ENCODE measurements at regions not wholly inside any gene's neighbourhood (a gene's known extent, or its start where the extent isn't known, plus 50 kb on each side); places are given as distances from the start of the nearest gene placed in this dataset.

- no peak for DNase-seq (ENCODE audit: extremely low spot score)
- no peak for TF ChIP-seq POLR2AphosphoS5 (IDR thresholded peaks at IDR 0.05)
- no peak for TF ChIP-seq EP300 (IDR thresholded peaks at IDR 0.05)
- no peak for TF ChIP-seq POLR2A (IDR thresholded peaks at IDR 0.05; ENCODE audit: low read depth)
- intact Hi-C loops (cut with DNase I): no loop called here
Observed at GRCh38 chr16:9401173-9401572, 309.7 kb downstream of the HAPSTR1 start.

GRCh38 chr16:9402293-9402860 is 310.9 kb downstream of the HAPSTR1 start:
- H3K27ac ChIP-seq (replicated peaks in 1 of 4): no peak overlapping the region
- DNase-seq (ENCODE audit: extremely low spot score): no peak
- intact Hi-C loops (cut with DNase I): no loop called here
- H3K36me3 ChIP-seq: no peaks in the 10 kb centered on the region
- TF ChIP-seq CTCF (IDR thresholded peaks at IDR 0.05) (no peak), POLR2AphosphoS5 (IDR thresholded peaks at IDR 0.05) (no peak), EP300 (IDR thresholded peaks at IDR 0.05) (no peak), POLR2A (IDR thresholded peaks at IDR 0.05; ENCODE audit: low read depth) (no peak)
- WGBS: 56% methylated on average over 5 of the region's 5 CpGs
- no peaks in the 10 kb centered on the region for H3K27me3 ChIP-seq
- no peaks in the 10 kb centered on the region for H3K4me1 ChIP-seq
- no peaks in the 10 kb centered on the region for H3K9me3 ChIP-seq
- no peak overlapping the region for H3K4me3 ChIP-seq

More at GRCh38 chr16:9401173-9401572, 309.7 kb downstream of the HAPSTR1 start:
- no peaks in the 10 kb centered on the region for H3K4me1 ChIP-seq
- no peaks in the 10 kb centered on the region for H3K9me3 ChIP-seq
- no peak overlapping the region for H3K4me3 ChIP-seq
- H3K36me3 ChIP-seq: no peaks in the 10 kb centered on the region
- H3K27me3 ChIP-seq: no peaks in the 10 kb centered on the region
- H3K27ac ChIP-seq (replicated peaks in 1 of 4): no peak overlapping the region

DNA sequence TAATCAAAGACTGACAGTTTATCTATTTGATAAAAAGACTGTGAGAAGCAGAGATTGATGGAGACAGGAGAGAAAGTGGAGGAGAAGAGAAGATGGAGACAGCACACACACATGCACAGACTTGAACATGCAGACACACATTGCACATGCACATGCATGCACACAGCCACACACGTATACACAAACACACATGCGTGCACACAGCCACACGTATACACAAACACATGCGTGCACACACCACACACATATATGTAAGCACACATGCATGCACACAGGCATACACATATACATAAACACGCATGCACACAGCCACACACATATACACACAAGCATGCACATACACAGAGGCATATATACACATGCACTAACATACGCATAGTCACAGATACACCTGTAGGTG is 313.4 kb downstream of the HAPSTR1 start:
- H3K9me3 ChIP-seq: no peaks in the 10 kb centered on the region
- no peaks in the 10 kb centered on the region for H3K4me1 ChIP-seq
- H3K4me3 ChIP-seq: no peak overlapping the region
- intact Hi-C loops (cut with DNase I): no loop called here
- WGBS: 97% methylated on average over 6 of the region's 6 CpGs
- H3K36me3 ChIP-seq: no peaks in the 10 kb centered on the region
- H3K27me3 ChIP-seq: no peaks in the 10 kb centered on the region
- H3K27ac ChIP-seq (replicated peaks in 1 of 4): no peak overlapping the region
- TF ChIP-seq CTCF (IDR thresholded peaks at IDR 0.05) (no peak), POLR2A (IDR thresholded peaks at IDR 0.05; ENCODE audit: low read depth) (no peak), EP300 (IDR thresholded peaks at IDR 0.05) (no peak), POLR2AphosphoS5 (IDR thresholded peaks at IDR 0.05) (no peak)
- no peak for DNase-seq (ENCODE audit: extremely low spot score)

DNA sequence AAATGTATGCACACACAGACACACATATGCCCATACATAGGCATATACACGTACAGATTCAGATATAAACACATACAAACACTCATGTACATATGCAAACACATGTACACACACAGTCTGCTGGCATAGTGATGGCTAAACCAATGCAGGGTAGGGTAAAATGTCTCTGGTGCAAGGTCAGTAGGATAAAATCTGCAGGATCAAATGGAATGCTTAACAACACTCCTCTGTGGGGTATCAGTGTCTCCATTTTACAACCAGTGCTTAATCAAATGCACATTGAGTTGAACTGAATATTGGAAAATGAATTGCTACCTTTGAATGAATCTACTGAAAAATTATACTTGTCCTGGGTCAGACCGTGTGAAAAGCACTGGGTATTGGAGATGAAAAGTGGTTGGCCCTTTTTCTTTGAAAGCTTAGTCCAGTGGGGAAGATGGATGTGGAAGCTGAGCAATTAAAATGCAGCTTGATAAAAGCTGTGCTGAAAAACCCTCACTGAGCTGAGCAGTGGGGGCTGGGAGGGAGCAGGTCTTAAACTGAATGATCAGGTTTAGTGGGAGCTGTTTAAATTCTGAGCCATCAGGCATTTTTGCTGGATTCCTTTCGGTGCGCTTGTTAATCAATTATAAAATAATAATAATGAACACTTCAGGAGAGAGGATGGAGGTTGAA is 314.7 kb downstream of the HAPSTR1 start:
- intact Hi-C loops (cut with DNase I): no loop called here
- WGBS: 70% methylated on average over 4 of the region's 4 CpGs
- TF ChIP-seq EP300 (IDR thresholded peaks at IDR 0.05) (no peak), POLR2A (IDR thresholded peaks at IDR 0.05; ENCODE audit: low read depth) (no peak), CTCF (IDR thresholded peaks at IDR 0.05) (no peak), POLR2AphosphoS5 (IDR thresholded peaks at IDR 0.05) (no peak)

DNA sequence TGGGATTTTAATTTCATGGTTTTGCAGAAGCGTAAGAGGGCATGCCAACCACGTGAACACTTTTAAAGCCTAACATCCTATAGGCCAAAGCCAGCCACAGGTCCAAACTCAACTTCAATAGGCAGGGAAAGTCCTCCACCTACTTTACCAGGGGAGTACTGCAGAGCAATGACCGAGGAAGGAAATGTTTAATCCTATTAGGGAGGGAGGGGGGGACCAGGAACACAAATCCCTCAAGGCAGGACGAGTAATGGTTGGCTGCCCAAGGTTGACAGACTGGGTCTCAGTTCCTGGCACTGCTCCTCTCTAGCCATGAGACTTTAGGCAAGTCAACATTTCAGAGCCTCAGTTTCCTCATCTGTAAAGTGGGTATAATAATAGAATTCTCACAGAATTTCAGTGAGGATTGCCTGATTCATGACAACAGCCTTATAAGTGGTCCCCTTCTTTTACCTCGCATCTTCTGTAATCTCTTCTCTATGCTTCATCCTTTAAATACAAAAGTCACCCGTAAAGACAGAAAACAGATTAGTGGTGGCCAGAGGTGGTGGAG is 315.8 kb downstream of the HAPSTR1 start:
- Histone ChIP-seq H3K36me3 (no peaks in the 10 kb centered on the region), H3K4me1 (no peaks in the 10 kb centered on the region), H3K9me3 (no peaks in the 10 kb centered on the region), H3K4me3 (no peak overlapping the region), H3K27me3 (no peaks in the 10 kb centered on the region), H3K27ac (replicated peaks in 1 of 4) (no peak overlapping the region)
- 88% methylated on average over 6 of the region's 6 CpGs for WGBS
- TF ChIP-seq CTCF (IDR thresholded peaks at IDR 0.05): no peak
- TF ChIP-seq POLR2A (IDR thresholded peaks at IDR 0.05; ENCODE audit: low read depth): no peak
- no peak for TF ChIP-seq POLR2AphosphoS5 (IDR thresholded peaks at IDR 0.05)
- no peak for TF ChIP-seq EP300 (IDR thresholded peaks at IDR 0.05)
- DNase-seq (ENCODE audit: extremely low spot score): no peak
- intact Hi-C loops (cut with DNase I): no loop called here

More for the DNA sequence above, 314.7 kb downstream of the HAPSTR1 start:
- H3K4me3 ChIP-seq: no peak overlapping the region
- DNase-seq (ENCODE audit: extremely low spot score): no peak
- H3K27me3 ChIP-seq: no peaks in the 10 kb centered on the region
- no peaks in the 10 kb centered on the region for H3K36me3 ChIP-seq
- no peaks in the 10 kb centered on the region for H3K9me3 ChIP-seq
- H3K27ac ChIP-seq (replicated peaks in 1 of 4): no peak overlapping the region
- H3K4me1 ChIP-seq: no peaks in the 10 kb centered on the region
